ENCODE measurements at regions not wholly inside any gene's neighbourhood (a gene's known extent, or its start where the extent isn't known, plus 50 kb on each side); places are given as distances from the start of the nearest gene placed in this dataset.

GRCh38 chr10:26931223-26931622 lies 70.5 kb upstream of the ABI1 start:
- no peak for TF ChIP-seq CTCF (IDR thresholded peaks at IDR 0.05)
- no peak for TF ChIP-seq POLR2AphosphoS5 (IDR thresholded peaks at IDR 0.05; ENCODE audit: low read depth, low read length)
